Sigmoid colon (tissue), 6 donors: ENCODE measurements at regions not wholly inside any gene's neighbourhood (a gene's known extent, or its start where the extent isn't known, plus 50 kb on each side); places are given as distances from the start of the nearest gene placed in this dataset.
"Not testable (repeated sequence)": the region's sequence is repeated elsewhere in the genome, so short reads cannot be mapped to it uniquely, and the experiment has no call there.

Source experiments
- DNase-seq: peaks from one replicate; pipeline ENCODE4 v3.0.0-alpha.2; 2019
- H3K27ac ChIP-seq, 4 donors: fragments of 200-600 bp; sonication (generic); one replicate each; pipeline ENCODE4 v1.5.1; 2016 to 2019; ENCODE audit warnings: mild to moderate bottlenecking in 1 of 4
- H3K27me3 ChIP-seq, 3 donors: fragments of 200-600 bp; sonication (generic); one replicate each; pipeline ENCODE4 v1.5.1; 2019; ENCODE audit warnings: mild to moderate bottlenecking in 1 of 3
- H3K36me3 ChIP-seq, 4 donors: fragments of 200-600 bp; sonication (generic); one replicate each; pipeline ENCODE4 v1.5.1; 2016 to 2019
- H3K4me1 ChIP-seq, 4 donors: fragments of 200-600 bp; sonication (generic); one replicate each; pipeline ENCODE4 v1.5.1; 2017 to 2019
- H3K4me3 ChIP-seq, 4 donors: fragments of 200-600 bp; sonication (generic); one replicate each; pipeline ENCODE4 v1.5.1; 2017 to 2019; ENCODE audit warnings: mild to moderate bottlenecking in 2 of 4, moderate library complexity in 1 of 4
- H3K9me3 ChIP-seq, 4 donors: fragments of 200-600 bp in 3 of 4; sonication (generic) in 3 of 4; one replicate each; pipeline versions ENCODE4 v1.5.1 to v1.6.1; 2013 to 2019
- CTCF ChIP-seq, 4 experiments: fragments of 450-650 bp in 3 of 4; fragments of 200-600 bp in 1 of 4; IDR thresholded peaks; one replicate each; pipeline ENCODE4 v1.5.1; 2016 to 2019; ENCODE audit warnings: antibody characterized with exemption in 4 of 4, mild to moderate bottlenecking in 3 of 4, moderate library complexity in 2 of 4
- EP300 ChIP-seq, 4 donors: sonication (generic); formaldehyde crosslinking; IDR thresholded peaks; one replicate each; pipeline ENCODE4 v1.6.1; 2017; ENCODE audit warnings: antibody characterized with exemption in 4 of 4
- POLR2A ChIP-seq, 2 donors: fragments of 450-650 bp; IDR thresholded peaks; one replicate each; pipeline ENCODE4 v1.6.1; 2016; ENCODE audit warnings: antibody characterized with exemption in 2 of 2, mild to moderate bottlenecking in 2 of 2, moderate library complexity in 2 of 2
- POLR2AphosphoS5 ChIP-seq, 4 donors: sonication (generic); formaldehyde crosslinking; IDR thresholded peaks; one replicate each; pipeline ENCODE4 v1.6.1; 2017; ENCODE audit warnings: antibody characterized with exemption in 4 of 4
- WGBS, 2 donors: extraction: QIAGEN DNeasy Blood & Tissue Kit; methylation state at CpG; one replicate each; pipeline ENCODE4 v1.1.7; 2013; 5-methylcytosine and 5-hydroxymethylcytosine counted together
- intact Hi-C: fragments of 100-400 bp; cut with DNase I; formaldehyde crosslinking; loops from one replicate; pipeline ENCODE4 v1.15.1; 2023
- donor health status: healthy with polysubstance abuse.
- donor health status: healthy.

- no peaks in the 10 kb centered on the region for H3K27me3 ChIP-seq
- no peaks in the 10 kb centered on the region for H3K9me3 ChIP-seq
- TF ChIP-seq CTCF (IDR thresholded peaks at IDR 0.05) (no peak), POLR2AphosphoS5 (IDR thresholded peaks at IDR 0.05) (no peak), EP300 (IDR thresholded peaks at IDR 0.05) (no peak), POLR2A (IDR thresholded peaks at IDR 0.05) (no peak)
- H3K36me3 ChIP-seq: no peaks in the 10 kb centered on the region
- intact Hi-C loops: no loop called here
- H3K27ac ChIP-seq: no peak overlapping the region
- no peak for DNase-seq
- WGBS, 2 donors: 59 to 78% methylated on average over 6 of the region's 6 CpGs
- no peak overlapping the region for H3K4me3 ChIP-seq
- no peaks in the 10 kb centered on the region for H3K4me1 ChIP-seq
These were observed 60.5 kb downstream of the DSEL start for GRCh38 chr18:67455890-67456501.

- no peak for DNase-seq
- Histone ChIP-seq H3K36me3 (no peaks in the 10 kb centered on the region), H3K4me1 (no peaks in the 10 kb centered on the region), H3K27ac (no peak overlapping the region), H3K9me3 (peaks cover 0 to 7% (median 0%) of the 10 kb centered on the region in 4 donors), H3K27me3 (no peaks in the 10 kb centered on the region), H3K4me3 (no peak overlapping the region)
- TF ChIP-seq EP300 (IDR thresholded peaks at IDR 0.05): no peak
- TF ChIP-seq CTCF (IDR thresholded peaks at IDR 0.05): no peak
- TF ChIP-seq POLR2A (IDR thresholded peaks at IDR 0.05): no peak
- TF ChIP-seq POLR2AphosphoS5 (IDR thresholded peaks at IDR 0.05): no peak
- WGBS, 2 donors: 24 to 31% methylated on average over 2 of the region's 2 CpGs
- intact Hi-C loops: no loop called here
These were observed 62.6 kb downstream of the DSEL start for GRCh38 chr18:67453901-67454300.

- Histone ChIP-seq H3K36me3 (no peaks in the 10 kb centered on the region), H3K4me3 (no peak overlapping the region), H3K4me1 (no peaks in the 10 kb centered on the region), H3K27ac (no peak overlapping the region), H3K27me3 (no peaks in the 10 kb centered on the region), H3K9me3 (peaks cover 0 to 7% (median 0%) of the 10 kb centered on the region in 4 donors)
- intact Hi-C loops: no loop called here
- DNase-seq: no peak
- TF ChIP-seq POLR2A (IDR thresholded peaks at IDR 0.05) (no peak), POLR2AphosphoS5 (IDR thresholded peaks at IDR 0.05) (no peak), EP300 (IDR thresholded peaks at IDR 0.05) (no peak), CTCF (IDR thresholded peaks at IDR 0.05) (no peak)
- 89 to 92% methylated on average over 2 of the region's 2 CpGs for WGBS, 2 donors
These were observed 64.6 kb downstream of the DSEL start for GRCh38 chr18:67451960-67452359.

DNA sequence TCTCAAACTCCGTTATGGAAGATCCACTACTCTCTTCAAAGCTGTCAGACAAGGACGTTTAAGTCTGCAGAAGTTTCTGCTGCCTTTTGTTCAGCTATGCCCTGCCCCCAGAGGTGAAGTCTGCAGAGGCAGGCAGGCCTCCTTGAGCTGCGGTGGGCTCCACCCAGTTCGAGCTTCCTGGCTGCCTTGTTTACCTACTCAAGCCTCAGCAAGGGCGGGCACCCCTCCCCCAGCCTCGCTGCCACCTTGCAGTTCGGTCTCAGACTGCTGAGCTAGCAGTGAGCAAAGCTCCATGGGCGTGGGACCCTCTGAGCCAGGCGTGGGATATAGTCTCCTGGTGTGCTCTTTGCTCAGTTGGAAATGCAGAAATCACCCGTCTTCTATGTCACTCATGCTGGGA lies 65.4 kb downstream of the DSEL start:
- H3K27ac ChIP-seq, intact Hi-C loops, H3K4me1 ChIP-seq, DNase-seq, H3K9me3 ChIP-seq, H3K27me3 ChIP-seq, H3K36me3 ChIP-seq, H3K4me3 ChIP-seq: not testable (repeated sequence)
- 53 to 67% methylated on average over 10 of the region's 10 CpGs for WGBS, 2 donors

DNA sequence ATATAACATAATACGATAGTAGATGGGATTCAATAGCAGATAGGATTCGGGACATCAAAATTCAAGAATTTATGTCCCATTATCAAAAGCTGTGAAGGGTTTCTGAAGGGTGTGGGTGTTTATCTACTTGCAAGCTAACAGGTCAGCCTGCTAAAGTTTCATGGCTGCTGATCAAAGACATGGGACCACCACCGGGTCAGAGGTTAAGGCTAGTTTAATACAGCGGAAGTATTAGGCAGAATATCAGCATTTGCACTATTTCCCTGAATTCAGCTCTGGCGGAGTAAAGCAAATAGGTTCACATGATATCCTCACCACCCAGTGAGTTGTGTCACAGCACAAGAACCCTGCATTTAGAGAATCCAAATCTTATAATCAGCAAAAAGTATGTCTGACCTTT lies 82.5 kb downstream of the DSEL start:
- WGBS, 2 donors: 42 to 82% methylated on average over 5 of the region's 5 CpGs
- no peaks in the 10 kb centered on the region for H3K9me3 ChIP-seq
- intact Hi-C loops: no loop called here
- H3K27ac ChIP-seq: no peak overlapping the region
- DNase-seq: no peak
- peaks cover 0 to 3% (median under 1%) of the 10 kb centered on the region in 4 donors for H3K4me1 ChIP-seq
- H3K4me3 ChIP-seq: no peak overlapping the region
- TF ChIP-seq POLR2AphosphoS5 (IDR thresholded peaks at IDR 0.05) (no peak), CTCF (IDR thresholded peaks at IDR 0.05) (no peak), POLR2A (IDR thresholded peaks at IDR 0.05) (no peak), EP300 (IDR thresholded peaks at IDR 0.05) (no peak)
- H3K27me3 ChIP-seq: no peaks in the 10 kb centered on the region
- no peaks in the 10 kb centered on the region for H3K36me3 ChIP-seq
